ENCODE measurements at regions not wholly inside any gene's neighbourhood (a gene's known extent, or its start where the extent isn't known, plus 50 kb on each side); places are given as distances from the start of the nearest gene placed in this dataset.

DNA sequence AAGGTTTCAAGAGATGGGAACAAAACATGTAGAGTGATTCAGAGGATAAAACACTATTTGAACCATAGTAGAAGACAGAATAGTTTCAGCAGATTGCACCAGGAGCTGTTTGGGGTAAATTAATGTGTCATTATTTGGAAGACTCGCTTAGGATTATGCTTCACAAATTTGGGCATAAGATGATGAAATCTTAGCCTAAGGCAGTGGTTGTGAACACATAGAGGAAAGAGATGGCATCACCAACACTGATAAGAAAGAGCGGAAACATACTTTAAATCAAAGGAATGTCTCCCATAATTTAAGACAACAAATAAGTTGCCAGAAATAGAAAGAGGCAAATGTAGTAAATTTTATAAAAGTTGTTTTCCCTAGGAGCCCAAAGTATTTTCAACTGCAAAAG is 66.1 kb upstream of the TBCA start:
- DNase-seq = no peak

DNA sequence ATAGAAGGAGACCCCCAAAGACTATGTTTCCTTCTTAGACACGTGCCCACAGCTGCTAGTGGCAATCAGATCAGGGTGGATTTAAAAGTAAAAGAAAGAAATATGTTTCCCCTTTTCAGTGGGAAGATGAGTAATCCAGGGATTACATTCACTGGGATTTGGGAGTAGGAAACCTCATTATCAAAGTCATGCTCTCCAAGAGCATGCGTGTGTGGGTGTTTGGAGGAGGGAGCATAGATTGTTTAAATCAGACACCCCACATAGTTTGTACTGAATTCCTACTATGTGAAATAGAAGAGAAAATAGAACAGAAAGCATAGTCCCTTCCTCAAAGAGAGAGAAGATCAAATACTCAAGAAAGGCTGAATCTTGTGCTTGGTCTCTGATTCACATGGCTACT is 65.5 kb upstream of the TBCA start:
- no peak for DNase-seq

DNA sequence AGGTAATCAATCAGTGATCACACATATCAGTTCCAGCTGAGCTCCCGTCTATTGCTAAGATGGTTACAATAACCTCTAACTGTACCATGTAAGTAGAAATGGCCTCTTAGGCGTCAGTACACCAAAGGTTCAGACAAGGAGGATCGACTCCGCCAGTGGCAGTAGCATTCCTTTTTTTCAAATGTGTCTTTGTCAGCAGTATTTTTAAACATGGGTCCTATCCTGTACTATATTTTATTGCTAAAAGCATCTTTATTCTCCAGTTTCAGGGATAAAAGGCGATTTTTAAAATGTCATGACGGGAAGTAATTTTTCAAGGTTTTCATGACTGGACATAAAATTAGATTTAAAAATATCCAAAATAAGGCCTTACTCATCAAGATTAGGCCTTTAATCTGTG is 64.8 kb upstream of the TBCA start:
- DNase-seq = no peak

DNA sequence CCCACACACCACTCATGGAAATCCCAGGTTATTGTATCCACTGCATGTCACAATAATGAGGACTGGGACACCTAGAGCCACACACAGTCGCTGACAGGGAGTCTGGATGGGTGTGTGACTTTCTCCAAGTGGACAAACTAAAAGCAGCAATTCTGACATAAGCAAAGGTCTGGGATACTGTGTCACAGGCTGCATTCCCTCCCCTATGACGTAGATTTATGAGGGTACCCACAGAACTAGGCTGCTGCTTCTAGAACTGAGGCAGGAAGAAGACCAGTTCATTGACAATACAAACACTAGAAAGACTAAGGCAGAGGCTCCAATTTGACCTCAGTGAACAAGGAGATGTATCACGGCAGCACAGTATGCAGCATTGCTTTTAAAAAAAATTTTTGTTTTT is 63.6 kb upstream of the TBCA start:
- DNase-seq = no peak

DNA sequence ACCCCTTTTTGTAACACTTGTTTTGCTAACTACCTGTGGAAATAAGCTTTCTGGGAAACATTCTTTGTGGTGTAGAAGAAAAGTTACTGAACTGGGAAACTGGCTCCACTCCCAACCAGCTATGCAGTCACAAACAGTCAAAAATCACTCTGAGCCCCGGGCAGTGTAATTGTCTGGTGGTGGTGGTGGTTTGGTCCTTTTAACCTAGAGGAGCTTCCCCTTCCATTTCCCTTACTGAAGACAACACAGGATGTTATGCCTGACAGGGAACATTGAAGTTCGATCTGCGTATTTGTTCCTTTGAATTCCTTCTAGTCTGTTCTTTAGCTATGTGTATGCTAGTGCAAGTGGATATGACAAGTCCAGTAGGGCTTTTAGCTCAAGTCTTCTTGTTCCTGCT is 56.8 kb upstream of the TBCA start:
- DNase-seq = no peak

DNA sequence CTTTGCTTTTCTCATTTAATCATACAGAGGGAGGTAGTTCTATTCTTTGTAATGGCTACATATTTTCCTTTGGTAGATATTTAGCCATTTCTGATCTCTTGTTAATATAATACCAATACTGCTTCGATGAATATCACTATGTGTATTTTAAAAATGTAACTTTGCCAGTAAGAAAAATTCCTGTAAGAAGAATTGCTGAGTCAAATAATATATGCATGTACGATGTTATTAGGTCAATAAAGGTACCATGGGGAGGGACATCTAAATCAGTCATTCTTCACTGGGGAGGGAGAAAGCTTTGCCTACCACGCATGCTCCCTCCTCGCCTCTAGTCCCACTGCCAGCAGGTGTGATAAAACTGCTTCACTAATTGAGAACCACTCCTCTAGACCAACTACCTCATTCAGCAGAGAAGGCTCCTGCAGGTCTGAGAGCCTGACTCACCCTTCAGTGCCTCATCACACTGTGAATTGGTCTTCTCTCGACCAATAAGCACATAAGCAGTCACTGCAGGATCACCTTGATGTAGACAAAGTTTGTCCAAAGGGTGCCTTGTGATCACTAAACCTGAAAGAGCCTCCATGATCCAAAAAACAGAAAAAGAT is 56.1 kb upstream of the TBCA start:
- DNase-seq = no peak

DNA sequence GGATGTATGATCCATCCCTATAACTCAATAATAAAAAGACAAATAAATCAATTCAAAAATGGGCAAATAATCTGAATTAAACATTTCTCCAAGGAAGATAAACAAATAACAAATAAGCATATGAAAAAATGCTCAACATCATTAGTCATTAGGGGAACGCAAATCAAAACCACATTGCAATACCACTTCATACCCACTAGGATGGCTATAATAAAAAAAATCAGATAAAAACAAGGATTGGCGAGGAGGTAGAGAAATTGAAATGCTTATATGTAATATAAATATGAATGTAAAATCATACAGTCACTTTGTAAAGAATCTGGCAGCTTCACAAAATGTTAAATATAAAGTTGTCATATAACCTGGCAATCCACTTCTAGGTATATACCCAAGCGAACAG is 52.3 kb upstream of the TBCA start:
- no peak for DNase-seq

Measured in CD4-positive, alpha-beta T cell treated with Interleukin-21 for 1 hour (primary cell).